ENCODE measurements at regions not wholly inside any gene's neighbourhood (a gene's known extent, or its start where the extent isn't known, plus 50 kb on each side); places are given as distances from the start of the nearest gene placed in this dataset.

GRCh38 chr18:39564716-39565115 lies 1999.1 kb upstream of the CELF4 start:
- DNase-seq (ENCODE audit: extremely low read depth in 1 of 11, low read depth in 9 of 11, low spot score in 4 of 11) = no peak

DNA sequence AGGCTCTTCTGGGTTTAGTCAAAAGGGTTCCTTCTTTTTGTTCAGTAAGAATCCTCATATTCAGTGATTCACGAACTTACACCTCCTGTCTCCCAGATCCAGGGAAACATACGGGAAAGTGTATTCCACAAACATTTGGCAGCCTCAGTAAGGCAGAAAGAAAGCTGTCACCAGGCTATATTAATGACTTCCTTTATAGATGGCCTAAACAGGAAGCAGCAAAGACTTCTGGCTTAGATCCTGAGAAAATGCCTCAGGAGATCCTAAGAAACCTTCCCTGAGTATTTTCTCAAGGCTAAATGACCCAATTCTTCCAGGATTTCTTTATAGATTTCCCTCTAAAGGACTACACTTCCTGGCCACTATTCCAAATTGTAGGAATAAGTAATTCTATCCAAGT lies 1995.5 kb upstream of the CELF4 start:
- DNase-seq (ENCODE audit: extremely low read depth in 1 of 11, low read depth in 9 of 11, low spot score in 4 of 11) = peak in 2 of 11 donors; percentile 29 to 50

GRCh38 chr18:39558658-39559057 lies 1993.1 kb upstream of the CELF4 start:
- DNase-seq (ENCODE audit: extremely low read depth in 1 of 11, low read depth in 9 of 11, low spot score in 4 of 11) = no peak

DNA sequence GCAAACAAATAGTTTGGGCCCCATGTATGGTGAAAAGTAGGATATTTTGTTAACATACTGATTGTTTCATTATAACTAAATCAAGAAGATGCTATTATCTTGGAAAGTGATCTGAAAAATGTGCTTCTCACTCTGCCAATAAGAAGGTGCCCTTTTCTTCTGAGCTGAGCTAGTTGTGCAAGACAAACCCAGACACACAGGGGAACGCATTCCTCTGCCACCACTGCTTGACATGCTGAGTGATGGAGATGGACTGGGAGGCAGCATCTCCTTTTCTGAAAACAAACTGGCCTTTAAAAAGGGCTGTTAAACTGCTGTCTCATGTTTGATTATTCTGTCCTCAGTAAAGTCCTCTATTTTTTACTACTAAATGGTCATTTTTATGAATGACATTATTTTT lies 1989.9 kb upstream of the CELF4 start:
- no peak for DNase-seq (ENCODE audit: extremely low read depth in 1 of 11, low read depth in 9 of 11, low spot score in 4 of 11)

DNA sequence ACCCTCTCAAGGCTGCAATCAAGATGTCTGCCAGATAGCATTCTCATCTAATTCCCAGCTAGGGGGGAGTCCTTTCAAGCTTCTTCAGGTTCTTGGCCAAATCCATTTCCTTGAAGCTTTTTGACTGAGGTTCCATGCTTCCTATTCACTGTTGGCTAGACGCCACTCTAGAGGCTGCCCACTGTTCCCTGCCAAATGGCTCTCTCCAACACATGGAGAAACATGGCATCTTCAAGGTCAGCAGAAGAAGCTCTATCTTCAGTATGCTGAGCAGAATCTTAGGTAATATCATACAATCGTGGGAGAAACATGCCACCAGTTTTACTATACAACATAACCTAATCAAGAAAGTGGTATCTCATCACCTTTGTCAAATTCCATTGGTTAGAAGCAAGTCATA lies 1985.1 kb upstream of the CELF4 start:
- no peak for DNase-seq (ENCODE audit: extremely low read depth in 1 of 11, low read depth in 9 of 11, low spot score in 4 of 11)

DNA sequence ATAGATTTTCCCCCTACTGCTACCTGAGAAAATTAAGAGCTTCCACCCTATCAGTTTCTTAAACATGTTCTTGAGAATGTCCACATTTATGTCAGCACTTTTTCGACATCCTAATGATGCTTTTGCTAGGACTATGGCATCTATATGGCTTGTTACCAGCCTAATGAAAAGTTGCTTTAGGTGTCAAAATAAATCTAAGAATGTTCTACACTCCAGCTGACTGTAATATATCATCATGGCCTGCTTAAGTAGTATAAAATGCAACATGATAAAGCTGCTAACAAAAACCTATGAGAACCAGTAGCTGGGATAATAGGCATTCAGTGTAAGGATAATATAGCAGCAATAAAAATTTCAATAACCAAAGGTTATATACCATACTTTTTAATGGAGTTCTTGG lies 1983.5 kb upstream of the CELF4 start:
- DNase-seq (ENCODE audit: extremely low read depth in 1 of 11, low read depth in 9 of 11, low spot score in 4 of 11) = no peak

GRCh38 chr18:39531659-39532058 lies 1966.1 kb upstream of the CELF4 start:
- DNase-seq (ENCODE audit: extremely low read depth in 1 of 11, low read depth in 9 of 11, low spot score in 4 of 11) = no peak

- no peak for DNase-seq (ENCODE audit: extremely low read depth in 1 of 11, low read depth in 9 of 11, low spot score in 4 of 11)
These were observed 1963.8 kb upstream of the CELF4 start for GRCh38 chr18:39529358-39529757.

GRCh38 chr18:39527465-39527864 lies 1961.9 kb upstream of the CELF4 start:
- no peak for DNase-seq (ENCODE audit: extremely low read depth in 1 of 11, low read depth in 9 of 11, low spot score in 4 of 11)

- no peak for DNase-seq (ENCODE audit: extremely low read depth in 1 of 11, low read depth in 9 of 11, low spot score in 4 of 11)
These were observed 1958.8 kb upstream of the CELF4 start for GRCh38 chr18:39524370-39524769.

DNA sequence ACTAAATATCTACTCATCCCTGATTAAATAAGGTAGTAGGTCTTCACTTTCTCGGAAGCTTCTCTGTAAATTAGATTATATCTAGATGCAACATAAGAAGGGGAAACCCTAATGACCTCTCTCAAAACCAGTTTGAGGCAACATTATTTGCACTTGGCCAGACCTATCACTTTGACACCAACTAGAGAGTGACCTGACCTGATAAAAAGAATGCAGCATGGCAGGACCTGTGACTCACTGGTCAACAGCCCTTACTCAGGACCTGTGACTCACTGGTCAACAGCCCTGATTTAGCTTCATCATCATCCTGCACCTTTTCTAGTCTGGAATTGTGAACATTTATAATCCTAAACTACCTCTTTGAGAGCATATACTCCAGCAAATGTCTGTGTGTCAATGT lies 1957.7 kb upstream of the CELF4 start:
- no peak for DNase-seq (ENCODE audit: extremely low read depth in 1 of 11, low read depth in 9 of 11, low spot score in 4 of 11)

- no peak for DNase-seq (ENCODE audit: extremely low read depth in 1 of 11, low read depth in 9 of 11, low spot score in 4 of 11)
These were observed 1955.6 kb upstream of the CELF4 start for GRCh38 chr18:39521164-39521563.

GRCh38 chr18:39519741-39520140 lies 1954.1 kb upstream of the CELF4 start:
- DNase-seq (ENCODE audit: extremely low read depth in 1 of 11, low read depth in 9 of 11, low spot score in 4 of 11) = no peak

DNA sequence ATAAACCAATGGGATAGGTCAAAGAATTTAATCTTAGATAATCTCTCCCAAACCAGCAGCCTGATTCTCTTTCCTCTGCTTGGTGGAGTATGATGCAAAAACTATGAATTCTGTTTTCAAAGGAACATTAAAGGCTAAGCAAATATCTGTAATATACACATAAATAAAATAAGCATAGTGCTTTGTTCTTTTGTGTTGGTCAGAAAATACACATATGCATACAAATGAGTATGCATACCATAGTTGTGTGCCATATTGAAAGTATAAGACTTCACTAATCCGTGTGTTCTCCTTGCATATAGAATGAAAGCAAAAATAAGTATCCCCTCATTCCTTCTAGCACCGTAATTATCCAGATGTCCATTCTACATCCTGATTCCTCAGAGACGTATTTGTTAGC lies 1949.7 kb upstream of the CELF4 start:
- DNase-seq (ENCODE audit: extremely low read depth in 1 of 11, low read depth in 9 of 11, low spot score in 4 of 11) = no peak

DNA sequence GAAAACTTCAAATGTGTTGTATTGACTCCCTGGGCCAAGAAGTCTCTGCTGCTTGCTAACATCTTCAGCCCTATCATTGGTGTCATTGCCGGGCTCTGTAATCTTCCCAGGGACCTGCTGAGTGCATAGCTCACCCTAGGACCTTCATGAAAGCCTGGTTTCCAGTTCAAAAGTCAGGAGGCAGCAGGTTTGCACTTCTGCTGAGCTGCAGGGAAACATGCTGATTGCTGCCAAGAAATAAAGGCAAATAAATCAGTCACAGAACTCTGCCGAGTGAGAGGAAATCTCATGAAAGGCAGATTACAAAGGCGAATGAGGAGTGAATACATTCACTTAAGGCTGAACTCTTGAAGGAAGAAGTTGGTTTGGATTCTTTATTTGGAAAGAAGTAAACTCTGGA lies 1947.6 kb upstream of the CELF4 start:
- DNase-seq (ENCODE audit: extremely low read depth in 1 of 11, low read depth in 9 of 11, low spot score in 4 of 11) = no peak

DNA sequence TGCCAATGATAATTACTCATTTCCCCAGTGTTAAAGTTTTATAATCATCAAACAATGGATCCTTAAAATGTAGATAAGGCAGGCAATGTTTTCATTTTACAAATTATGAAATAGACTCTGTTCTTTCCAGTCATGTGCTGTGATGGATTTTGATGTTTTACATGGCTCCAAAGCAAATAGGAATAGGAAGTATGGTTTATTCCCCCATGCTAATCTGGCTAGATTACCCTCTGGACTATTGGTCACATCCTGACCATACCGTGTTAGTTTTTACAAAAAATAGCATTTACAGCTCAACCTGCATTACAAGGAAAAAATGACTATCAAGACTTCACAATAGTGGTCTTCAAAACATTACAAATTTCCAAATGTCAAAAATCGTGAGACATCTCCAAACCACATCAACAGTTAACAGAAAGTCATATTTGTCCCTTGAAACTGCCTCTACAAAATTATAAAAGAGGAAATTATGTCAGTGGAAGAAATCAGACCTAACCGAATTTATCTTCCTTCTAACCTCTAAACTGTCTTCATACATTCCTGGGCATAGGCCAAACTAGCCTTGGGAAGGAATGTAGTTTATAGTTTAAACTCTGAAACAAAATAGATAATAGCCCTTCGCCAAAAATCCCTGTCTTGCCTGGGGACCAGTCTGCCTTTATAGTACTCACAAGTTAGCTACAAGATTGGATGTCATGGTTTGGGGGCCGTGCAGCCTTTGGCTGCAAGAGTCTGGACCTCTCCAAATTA lies 1941.2 kb upstream of the CELF4 start:
- no peak for DNase-seq (ENCODE audit: extremely low read depth in 1 of 11, low read depth in 9 of 11, low spot score in 4 of 11)

GRCh38 chr18:39500306-39500705 lies 1934.7 kb upstream of the CELF4 start:
- DNase-seq (ENCODE audit: extremely low read depth in 1 of 11, low read depth in 9 of 11, low spot score in 4 of 11) = no peak

- no peak for DNase-seq (ENCODE audit: extremely low read depth in 1 of 11, low read depth in 9 of 11, low spot score in 4 of 11)
These were observed 1932.2 kb upstream of the CELF4 start for GRCh38 chr18:39497821-39498220.

DNA sequence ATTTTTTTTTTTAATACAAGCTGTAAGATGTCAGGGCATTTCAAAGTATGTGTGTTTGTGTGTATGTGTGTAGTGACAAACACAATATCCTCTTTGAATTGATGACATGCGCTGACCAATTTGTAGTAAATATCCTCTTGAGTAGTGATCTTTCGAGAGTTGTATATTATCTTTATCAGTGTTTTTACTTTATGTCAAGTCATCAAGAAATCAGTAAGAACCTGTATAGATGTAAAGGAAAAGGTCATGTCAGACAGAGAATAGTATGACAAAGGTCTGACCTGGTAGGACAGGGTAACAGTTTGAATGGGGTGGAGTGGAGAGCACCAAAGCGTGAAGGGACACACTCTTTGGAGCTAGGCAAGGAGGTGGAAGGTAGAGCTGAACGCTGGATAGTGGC lies 1931.4 kb upstream of the CELF4 start:
- DNase-seq (ENCODE audit: extremely low read depth in 1 of 11, low read depth in 9 of 11, low spot score in 4 of 11) = no peak

- DNase-seq (ENCODE audit: extremely low read depth in 1 of 11, low read depth in 9 of 11, low spot score in 4 of 11) = no peak
These were observed 1928.8 kb upstream of the CELF4 start for GRCh38 chr18:39494211-39494896.

DNA sequence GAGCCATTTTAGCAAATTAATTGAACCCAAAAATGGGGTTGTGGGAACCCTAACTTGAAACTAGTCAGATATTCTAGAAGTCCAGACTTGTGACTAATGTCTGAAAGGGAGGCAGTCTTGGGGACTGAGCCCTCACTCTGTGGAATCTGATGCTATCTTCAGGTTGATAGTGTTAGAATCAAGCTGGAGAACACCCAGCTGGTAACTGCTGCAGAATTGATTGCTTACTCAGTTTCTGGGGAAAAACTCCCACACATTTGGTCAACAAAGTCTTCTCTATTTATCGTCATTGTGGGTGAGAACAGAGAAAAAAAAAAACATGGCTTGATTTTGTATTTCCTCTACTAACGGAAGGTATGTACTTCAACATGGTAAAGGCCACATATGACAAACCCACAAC lies 1925.8 kb upstream of the CELF4 start:
- no peak for DNase-seq (ENCODE audit: extremely low read depth in 1 of 11, low read depth in 9 of 11, low spot score in 4 of 11)
